ENCODE measurements at regions not wholly inside any gene's neighbourhood (a gene's known extent, or its start where the extent isn't known, plus 50 kb on each side); places are given as distances from the start of the nearest gene placed in this dataset.

- Mint-ChIP-seq H3K36me3 (ENCODE audit: insufficient read depth, unreplicated experiment) (no peaks in the 10 kb centered on the region), H3K9me3 (ENCODE audit: unreplicated experiment) (no peaks in the 10 kb centered on the region), H3K27me3 (ENCODE audit: insufficient read depth, unreplicated experiment) (peaks cover 77% of the 10 kb centered on the region), H3K4me3 (ENCODE audit: unreplicated experiment) (no peak overlapping the region), H3K4me1 (ENCODE audit: insufficient read depth, unreplicated experiment) (no peaks in the 10 kb centered on the region), H3K27ac (ENCODE audit: low read depth, unreplicated experiment) (no peak overlapping the region)
- ChIA-PET POLR2A (no interaction called here), CTCF (no interaction called here)
- DNase-seq (ENCODE audit: unreplicated experiment), result no peak
- intact Hi-C loops (cut with micrococcal nuclease), result no loop called here
- no peak for TF ChIP-seq CTCF (IDR thresholded peaks at IDR 0.05; ENCODE audit: unreplicated experiment)
- BruUV-seq (replicated peaks), result no TSS peak
These were observed 195.9 kb downstream of the MDFIC start for GRCh38 chr7:115117748-115118147.

- intact Hi-C loops (cut with micrococcal nuclease), result no loop called here
- no peak for TF ChIP-seq CTCF (IDR thresholded peaks at IDR 0.05; ENCODE audit: unreplicated experiment)
- ChIA-PET POLR2A (no interaction called here), CTCF (no interaction called here)
- H3K9me3 Mint-ChIP-seq (ENCODE audit: unreplicated experiment), result no peaks in the 10 kb centered on the region
- H3K36me3 Mint-ChIP-seq (ENCODE audit: insufficient read depth, unreplicated experiment), result no peaks in the 10 kb centered on the region
- peaks cover 84% of the 10 kb centered on the region for H3K27me3 Mint-ChIP-seq (ENCODE audit: insufficient read depth, unreplicated experiment)
- H3K4me3 Mint-ChIP-seq (ENCODE audit: unreplicated experiment), result no peak overlapping the region
- no peak overlapping the region for H3K27ac Mint-ChIP-seq (ENCODE audit: low read depth, unreplicated experiment)
- no peaks in the 10 kb centered on the region for H3K4me1 Mint-ChIP-seq (ENCODE audit: insufficient read depth, unreplicated experiment)
- no peak for DNase-seq (ENCODE audit: unreplicated experiment)
- BruUV-seq (replicated peaks), result no TSS peak
These were observed 195.2 kb downstream of the MDFIC start for GRCh38 chr7:115116773-115117715.

- ChIA-PET POLR2A (no interaction called here), CTCF (no interaction called here)
- Mint-ChIP-seq H3K36me3 (ENCODE audit: insufficient read depth, unreplicated experiment) (no peaks in the 10 kb centered on the region), H3K27ac (ENCODE audit: low read depth, unreplicated experiment) (no peak overlapping the region), H3K9me3 (ENCODE audit: unreplicated experiment) (no peaks in the 10 kb centered on the region), H3K4me1 (ENCODE audit: insufficient read depth, unreplicated experiment) (no peaks in the 10 kb centered on the region), H3K27me3 (ENCODE audit: insufficient read depth, unreplicated experiment) (peaks cover 82% of the 10 kb centered on the region), H3K4me3 (ENCODE audit: unreplicated experiment) (no peak overlapping the region)
- DNase-seq (ENCODE audit: unreplicated experiment), result no peak
- intact Hi-C loops (cut with micrococcal nuclease), result no loop called here
- no TSS peak for BruUV-seq (replicated peaks)
- no peak for TF ChIP-seq CTCF (IDR thresholded peaks at IDR 0.05; ENCODE audit: unreplicated experiment)
These were observed 191.9 kb downstream of the MDFIC start for GRCh38 chr7:115113776-115114175.

GRCh38 chr7:115113131-115113530, 191.2 kb downstream of the MDFIC start:
- H3K4me3 Mint-ChIP-seq (ENCODE audit: unreplicated experiment), result no peak overlapping the region
- no peak for DNase-seq (ENCODE audit: unreplicated experiment)

More at GRCh38 chr7:115113131-115113530, 191.2 kb downstream of the MDFIC start:
- POLR2A ChIA-PET, result no interaction called here
- H3K4me1 Mint-ChIP-seq (ENCODE audit: insufficient read depth, unreplicated experiment), result no peaks in the 10 kb centered on the region
- intact Hi-C loops (cut with micrococcal nuclease), result no loop called here
- peaks cover 76% of the 10 kb centered on the region for H3K27me3 Mint-ChIP-seq (ENCODE audit: insufficient read depth, unreplicated experiment)
- BruUV-seq (replicated peaks), result no TSS peak
- H3K9me3 Mint-ChIP-seq (ENCODE audit: unreplicated experiment), result no peaks in the 10 kb centered on the region
- CTCF ChIA-PET, result interaction anchor here (0.6 kb wide), 1 partner anchor 658 kb away, joined by 4 read pairs; no protein-coding TSS in a partner anchor
- H3K36me3 Mint-ChIP-seq (ENCODE audit: insufficient read depth, unreplicated experiment), result no peaks in the 10 kb centered on the region
- no peak overlapping the region for H3K27ac Mint-ChIP-seq (ENCODE audit: low read depth, unreplicated experiment)
- TF ChIP-seq CTCF (IDR thresholded peaks at IDR 0.05; ENCODE audit: unreplicated experiment), result no peak
